ENCODE measurements at regions not wholly inside any gene's neighbourhood (a gene's known extent, or its start where the extent isn't known, plus 50 kb on each side); places are given as distances from the start of the nearest gene placed in this dataset.

- H3K9ac ChIP-seq (replicated peaks; ENCODE audit: extremely low read depth, insufficient read depth, low read length), result no peak overlapping the region
- H3K4me1 ChIP-seq (ENCODE audit: control insufficient read depth, extremely low read depth, insufficient read depth, low read length), result peaks cover 35% of the 10 kb centered on the region
- no peaks in the 10 kb centered on the region for H3K79me2 ChIP-seq (ENCODE audit: control insufficient read depth, insufficient read depth, low read length)
- TF ChIP-seq JUN (IDR thresholded peaks at IDR 0.05; ENCODE audit: borderline replicate concordance, insufficient read depth, insufficient read length, low read depth) (no peak), GATA2 (IDR thresholded peaks at IDR 0.05; ENCODE audit: insufficient read depth, insufficient read length, low read depth, low read length) (peak; percentile 57)
- no peaks in the 10 kb centered on the region for H3K9me1 ChIP-seq (replicated peaks; ENCODE audit: control insufficient read depth, extremely low read depth, insufficient read depth, low read length)
- no TSS peak for BruUV-seq (replicated peaks)
- no peak overlapping the region for H3K4me3 ChIP-seq (replicated peaks in 1 of 3; ENCODE audit: insufficient read depth in 1 of 3, low read depth in 1 of 3, low read length in 3 of 3)
- ChIA-PET CTCF (interaction anchor here (0.8 to 1.4 kb wide), 3 partner anchors 10 to 438 kb away, joined by 3 to 9 read pairs (median 3); no protein-coding TSS in a partner anchor), POLR2A (no interaction called here)
- no peaks in the 10 kb centered on the region for H3K27me3 ChIP-seq (ENCODE audit: control insufficient read depth in 2 of 2, insufficient read depth in 2 of 2, low read length in 2 of 2)
- peak overlapping the region; percentile 14 for H2AFZ ChIP-seq (ENCODE audit: low read depth, low read length)
- no peaks in the 10 kb centered on the region for H4K20me1 ChIP-seq (replicated peaks; ENCODE audit: control insufficient read depth, extremely low read depth, insufficient read depth, low read length)
- H3K9me3 ChIP-seq (replicated peaks; ENCODE audit: control insufficient read depth, insufficient read depth, low read length), result no peaks in the 10 kb centered on the region
- H3K4me2 ChIP-seq (ENCODE audit: insufficient read depth, low read length), result no peak overlapping the region
- intact Hi-C loops (cut with micrococcal nuclease), result loop anchor here (5.0 kb wide), 2 partner anchors 72 to 778 kb away; no protein-coding TSS in a partner anchor
- FAIRE-seq (peak; percentile 64), DNase-seq (ENCODE audit: low read depth, low spot score) (peak; percentile 21)
- dilution Hi-C loops (cut with MboI; ENCODE audit: extremely low pct_ligation_motif_present, low sequenced_read_pairs), result no loop called here
- H3K27ac ChIP-seq (ENCODE audit: insufficient read depth, low read depth, low read length), result peak overlapping the region; percentile 78
- H3K36me3 ChIP-seq (ENCODE audit: control insufficient read depth in 2 of 2, extremely low read depth in 1 of 2, insufficient read depth in 2 of 2, low read length in 2 of 2), result no peaks in the 10 kb centered on the region
Measured at GRCh38 chr6:113560376-113560775, 296.8 kb upstream of the MARCKS start.

- FAIRE-seq (peak; percentile 87), DNase-seq (ENCODE audit: low read depth, low spot score) (peak; percentile 61)
- Histone ChIP-seq H3K27me3 (ENCODE audit: control insufficient read depth in 2 of 2, insufficient read depth in 2 of 2, low read length in 2 of 2) (no peaks in the 10 kb centered on the region), H3K36me3 (ENCODE audit: control insufficient read depth in 2 of 2, extremely low read depth in 1 of 2, insufficient read depth in 2 of 2, low read length in 2 of 2) (no peaks in the 10 kb centered on the region), H3K4me2 (ENCODE audit: insufficient read depth, low read length) (no peak overlapping the region), H3K4me1 (ENCODE audit: control insufficient read depth, extremely low read depth, insufficient read depth, low read length) (peaks cover 35% of the 10 kb centered on the region), H3K9ac (replicated peaks; ENCODE audit: extremely low read depth, insufficient read depth, low read length) (peak overlapping the region; percentile 43), H2AFZ (ENCODE audit: low read depth, low read length) (no peak overlapping the region), H4K20me1 (replicated peaks; ENCODE audit: control insufficient read depth, extremely low read depth, insufficient read depth, low read length) (no peaks in the 10 kb centered on the region), H3K9me1 (replicated peaks; ENCODE audit: control insufficient read depth, extremely low read depth, insufficient read depth, low read length) (no peaks in the 10 kb centered on the region), H3K9me3 (replicated peaks; ENCODE audit: control insufficient read depth, insufficient read depth, low read length) (no peaks in the 10 kb centered on the region), H3K27ac (ENCODE audit: insufficient read depth, low read depth, low read length) (peak overlapping the region; percentile 78), H3K79me2 (ENCODE audit: control insufficient read depth, insufficient read depth, low read length) (no peaks in the 10 kb centered on the region), H3K4me3 (replicated peaks in 1 of 3; ENCODE audit: insufficient read depth in 1 of 3, low read depth in 1 of 3, low read length in 3 of 3) (no peak overlapping the region)
- dilution Hi-C loops (cut with MboI; ENCODE audit: extremely low pct_ligation_motif_present, low sequenced_read_pairs) (no loop called here), intact Hi-C loops (cut with micrococcal nuclease) (loop anchor here (5.0 kb wide), 2 partner anchors 71 to 779 kb away; no protein-coding TSS in a partner anchor)
- ChIA-PET POLR2A (no interaction called here), CTCF (interaction anchor here (0.8 to 1.4 kb wide), 2 partner anchors 298 to 439 kb away, joined by 3 to 9 read pairs; no protein-coding TSS in a partner anchor)
- BruUV-seq (replicated peaks), result no TSS peak
- TF ChIP-seq MYC (IDR thresholded peaks at IDR 0.05; ENCODE audit: low read depth, low read length) (no peak), FOS (IDR thresholded peaks at IDR 0.05; ENCODE audit: borderline replicate concordance, insufficient read depth, low read length) (peak; percentile 81), JUN (IDR thresholded peaks at IDR 0.05; ENCODE audit: borderline replicate concordance, insufficient read depth, insufficient read length, low read depth) (peak; percentile 60)
Measured at GRCh38 chr6:113560908-113561307, 296.2 kb upstream of the MARCKS start.

Measured in endothelial cell of umbilical vein (primary cell).